ENCODE measurements at regions not wholly inside any gene's neighbourhood (a gene's known extent, or its start where the extent isn't known, plus 50 kb on each side); places are given as distances from the start of the nearest gene placed in this dataset.

DNA sequence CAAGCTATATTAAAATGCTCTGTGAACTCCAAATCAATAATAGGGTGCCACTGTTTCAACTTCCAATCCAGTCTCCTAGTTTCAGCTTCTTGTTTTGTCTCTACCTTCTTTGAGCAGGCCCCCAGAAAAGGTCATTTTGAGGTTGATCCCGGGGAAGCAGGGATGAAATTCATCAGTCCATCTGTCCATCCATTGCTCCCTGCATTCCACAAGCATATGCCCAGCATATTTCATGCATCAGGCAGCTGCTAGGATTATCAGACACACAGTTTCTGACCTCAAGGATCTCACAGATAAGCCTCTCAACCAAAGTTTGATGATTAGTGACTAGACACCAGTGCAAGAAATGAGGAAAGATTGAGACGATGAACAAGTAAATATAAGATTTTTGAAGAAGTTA, 186.6 kb upstream of the PDE1C start (continued):
- TF ChIP-seq, protein P1, sequence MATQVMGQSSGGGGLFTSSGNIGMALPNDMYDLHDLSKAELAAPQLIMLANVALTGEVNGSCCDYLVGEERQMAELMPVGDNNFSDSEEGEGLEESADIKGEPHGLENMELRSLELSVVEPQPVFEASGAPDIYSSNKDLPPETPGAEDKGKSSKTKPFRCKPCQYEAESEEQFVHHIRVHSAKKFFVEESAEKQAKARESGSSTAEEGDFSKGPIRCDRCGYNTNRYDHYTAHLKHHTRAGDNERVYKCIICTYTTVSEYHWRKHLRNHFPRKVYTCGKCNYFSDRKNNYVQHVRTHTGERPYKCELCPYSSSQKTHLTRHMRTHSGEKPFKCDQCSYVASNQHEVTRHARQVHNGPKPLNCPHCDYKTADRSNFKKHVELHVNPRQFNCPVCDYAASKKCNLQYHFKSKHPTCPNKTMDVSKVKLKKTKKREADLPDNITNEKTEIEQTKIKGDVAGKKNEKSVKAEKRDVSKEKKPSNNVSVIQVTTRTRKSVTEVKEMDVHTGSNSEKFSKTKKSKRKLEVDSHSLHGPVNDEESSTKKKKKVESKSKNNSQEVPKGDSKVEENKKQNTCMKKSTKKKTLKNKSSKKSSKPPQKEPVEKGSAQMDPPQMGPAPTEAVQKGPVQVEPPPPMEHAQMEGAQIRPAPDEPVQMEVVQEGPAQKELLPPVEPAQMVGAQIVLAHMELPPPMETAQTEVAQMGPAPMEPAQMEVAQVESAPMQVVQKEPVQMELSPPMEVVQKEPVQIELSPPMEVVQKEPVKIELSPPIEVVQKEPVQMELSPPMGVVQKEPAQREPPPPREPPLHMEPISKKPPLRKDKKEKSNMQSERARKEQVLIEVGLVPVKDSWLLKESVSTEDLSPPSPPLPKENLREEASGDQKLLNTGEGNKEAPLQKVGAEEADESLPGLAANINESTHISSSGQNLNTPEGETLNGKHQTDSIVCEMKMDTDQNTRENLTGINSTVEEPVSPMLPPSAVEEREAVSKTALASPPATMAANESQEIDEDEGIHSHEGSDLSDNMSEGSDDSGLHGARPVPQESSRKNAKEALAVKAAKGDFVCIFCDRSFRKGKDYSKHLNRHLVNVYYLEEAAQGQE (IDR thresholded peaks at IDR 0.05) = no peak
- no peak for TF ChIP-seq FOXA2 (IDR thresholded peaks at IDR 0.05)
- no peak for TF ChIP-seq ZBTB33 (IDR thresholded peaks at IDR 0.05)

GRCh38 chr7:32256376-32256775, 186.2 kb upstream of the PDE1C start:
- 81% methylated on average over 2 of the region's 2 CpGs for WGBS
- TF ChIP-seq ZBTB33 (IDR thresholded peaks at IDR 0.05) (no peak), FOXA1 (IDR thresholded peaks at IDR 0.05) (no peak)
- TF ChIP-seq, protein P2, sequence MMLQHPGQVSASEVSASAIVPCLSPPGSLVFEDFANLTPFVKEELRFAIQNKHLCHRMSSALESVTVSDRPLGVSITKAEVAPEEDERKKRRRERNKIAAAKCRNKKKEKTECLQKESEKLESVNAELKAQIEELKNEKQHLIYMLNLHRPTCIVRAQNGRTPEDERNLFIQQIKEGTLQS (IDR thresholded peaks at IDR 0.05) = no peak
- no peaks in the 10 kb centered on the region for H3K4me1 ChIP-seq (ENCODE audit: control insufficient read depth in 4 of 4, insufficient read depth in 4 of 4, low read length in 3 of 4)
- peaks cover 0 to 2% (median 0%) of the 10 kb centered on the region in 4 donors for H3K27me3 ChIP-seq (ENCODE audit: control insufficient read depth in 4 of 4, insufficient read depth in 4 of 4, low read length in 3 of 4)
- no peak overlapping the region for H3K9ac ChIP-seq (ENCODE audit: low read depth in 1 of 2, low read length in 2 of 2)
- H3K4me3 ChIP-seq (ENCODE audit: low read depth in 1 of 3, low read length in 3 of 3) = no peak overlapping the region
- H3K27ac ChIP-seq (ENCODE audit: low read depth in 1 of 2, low read length in 2 of 2) = no peak overlapping the region
- DNase-seq (ENCODE audit: low spot score) = no peak
- H3K9me3 ChIP-seq (ENCODE audit: control insufficient read depth in 4 of 4, low read length in 3 of 4) = no peaks in the 10 kb centered on the region
- H3K36me3 ChIP-seq (ENCODE audit: control insufficient read depth in 4 of 4, insufficient read depth in 3 of 4, low read depth in 1 of 4, low read length in 3 of 4) = no peaks in the 10 kb centered on the region

- Histone ChIP-seq H3K27ac (ENCODE audit: low read depth in 1 of 2, low read length in 2 of 2) (no peak overlapping the region), H3K4me1 (ENCODE audit: control insufficient read depth in 4 of 4, insufficient read depth in 4 of 4, low read length in 3 of 4) (no peaks in the 10 kb centered on the region), H3K9me3 (ENCODE audit: control insufficient read depth in 4 of 4, low read length in 3 of 4) (no peaks in the 10 kb centered on the region), H3K36me3 (ENCODE audit: control insufficient read depth in 4 of 4, insufficient read depth in 3 of 4, low read depth in 1 of 4, low read length in 3 of 4) (no peaks in the 10 kb centered on the region), H3K9ac (ENCODE audit: low read depth in 1 of 2, low read length in 2 of 2) (no peak overlapping the region), H3K4me3 (ENCODE audit: low read depth in 1 of 3, low read length in 3 of 3) (no peak overlapping the region), H3K27me3 (ENCODE audit: control insufficient read depth in 4 of 4, insufficient read depth in 4 of 4, low read length in 3 of 4) (peaks cover 0 to 2% (median 0%) of the 10 kb centered on the region in 4 donors)
- 74% methylated on average over 6 of the region's 6 CpGs for WGBS
- TF ChIP-seq NR2F2 (IDR thresholded peaks at IDR 0.05) = peak; percentile 21
- no peak for TF ChIP-seq ZBTB33 (IDR thresholded peaks at IDR 0.05)
- TF ChIP-seq, protein P3, sequence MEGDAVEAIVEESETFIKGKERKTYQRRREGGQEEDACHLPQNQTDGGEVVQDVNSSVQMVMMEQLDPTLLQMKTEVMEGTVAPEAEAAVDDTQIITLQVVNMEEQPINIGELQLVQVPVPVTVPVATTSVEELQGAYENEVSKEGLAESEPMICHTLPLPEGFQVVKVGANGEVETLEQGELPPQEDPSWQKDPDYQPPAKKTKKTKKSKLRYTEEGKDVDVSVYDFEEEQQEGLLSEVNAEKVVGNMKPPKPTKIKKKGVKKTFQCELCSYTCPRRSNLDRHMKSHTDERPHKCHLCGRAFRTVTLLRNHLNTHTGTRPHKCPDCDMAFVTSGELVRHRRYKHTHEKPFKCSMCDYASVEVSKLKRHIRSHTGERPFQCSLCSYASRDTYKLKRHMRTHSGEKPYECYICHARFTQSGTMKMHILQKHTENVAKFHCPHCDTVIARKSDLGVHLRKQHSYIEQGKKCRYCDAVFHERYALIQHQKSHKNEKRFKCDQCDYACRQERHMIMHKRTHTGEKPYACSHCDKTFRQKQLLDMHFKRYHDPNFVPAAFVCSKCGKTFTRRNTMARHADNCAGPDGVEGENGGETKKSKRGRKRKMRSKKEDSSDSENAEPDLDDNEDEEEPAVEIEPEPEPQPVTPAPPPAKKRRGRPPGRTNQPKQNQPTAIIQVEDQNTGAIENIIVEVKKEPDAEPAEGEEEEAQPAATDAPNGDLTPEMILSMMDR (IDR thresholded peaks at IDR 0.05; ENCODE audit: low read depth, low read length, missing input control) = no peak
- TF ChIP-seq YY1 (IDR thresholded peaks at IDR 0.05) = no peak
- no peak for TF ChIP-seq RAD21 (IDR thresholded peaks at IDR 0.05)
- DNase-seq (ENCODE audit: low spot score) = no peak
Measured at GRCh38 chr7:32255036-32255435, 184.8 kb upstream of the PDE1C start.
